Neural crest cell (in vitro differentiated cells): ENCODE measurements at regions not wholly inside any gene's neighbourhood (a gene's known extent, or its start where the extent isn't known, plus 50 kb on each side); places are given as distances from the start of the nearest gene placed in this dataset.
"Not testable (repeated sequence)": the region's sequence is repeated elsewhere in the genome, so short reads cannot be mapped to it uniquely, and the experiment has no call there.

ENCODE experiments used
- DNase-seq: peaks from one replicate; pipeline ENCODE4 v3.0.0; 2021; ENCODE audit warnings: low read depth, mixed read lengths, low spot score
- H3K27ac Mint-ChIP-seq: one replicate; pipeline ENCODE4 v1.8.0; 2021; ENCODE audit warnings: mild to moderate bottlenecking, mixed read lengths; ENCODE audit not compliant: unreplicated experiment
- H3K27me3 Mint-ChIP-seq: 2 replicates; pipeline ENCODE4 v1.8.0; 2021; ENCODE audit warnings: low read depth, mild to moderate bottlenecking, mixed read lengths
- H3K36me3 Mint-ChIP-seq: 2 replicates; pipeline ENCODE4 v1.8.0; 2021; ENCODE audit warnings: low read depth, mild to moderate bottlenecking, mixed read lengths
- H3K4me1 Mint-ChIP-seq: 2 replicates; pipeline ENCODE4 v1.8.0; 2021; ENCODE audit warnings: mixed read lengths
- H3K4me3 Mint-ChIP-seq: one replicate; pipeline ENCODE4 v1.8.0; 2021; ENCODE audit warnings: mild to moderate bottlenecking, mixed read lengths
- H3K9me3 Mint-ChIP-seq: 2 replicates; pipeline ENCODE4 v1.8.0; 2021; ENCODE audit warnings: mixed read lengths
- TF ChIP-seq, protein P1 (sequence below): fragments of 200-600 bp; sonication (generic); conservative IDR thresholded peaks from 2 replicates; pipeline ENCODE4 v1.5.0; 2021; ENCODE audit warnings: antibody characterized with exemption, mild to moderate bottlenecking

DNA sequence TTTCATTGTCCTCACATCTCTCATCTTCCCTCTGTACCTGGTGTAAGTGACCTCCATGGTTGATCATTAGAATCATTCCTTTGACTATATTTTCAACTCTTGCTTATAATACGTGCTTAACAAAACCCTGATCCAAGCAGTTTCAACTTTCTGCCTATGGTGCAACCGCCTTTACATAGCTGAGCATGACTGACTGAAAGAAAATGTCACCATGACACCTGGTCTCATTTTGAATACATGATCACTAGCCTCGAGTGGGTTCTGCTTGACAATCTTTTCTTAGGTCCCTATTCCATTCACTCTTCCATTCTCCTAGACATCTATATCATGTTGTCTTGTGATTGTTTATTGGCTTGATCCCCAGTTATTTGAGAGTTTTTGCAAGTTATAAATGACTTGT is 78.9 kb upstream of the STAM2 start:
- no peaks in the 10 kb centered on the region for H3K36me3 Mint-ChIP-seq
- TF ChIP-seq, protein P1, sequence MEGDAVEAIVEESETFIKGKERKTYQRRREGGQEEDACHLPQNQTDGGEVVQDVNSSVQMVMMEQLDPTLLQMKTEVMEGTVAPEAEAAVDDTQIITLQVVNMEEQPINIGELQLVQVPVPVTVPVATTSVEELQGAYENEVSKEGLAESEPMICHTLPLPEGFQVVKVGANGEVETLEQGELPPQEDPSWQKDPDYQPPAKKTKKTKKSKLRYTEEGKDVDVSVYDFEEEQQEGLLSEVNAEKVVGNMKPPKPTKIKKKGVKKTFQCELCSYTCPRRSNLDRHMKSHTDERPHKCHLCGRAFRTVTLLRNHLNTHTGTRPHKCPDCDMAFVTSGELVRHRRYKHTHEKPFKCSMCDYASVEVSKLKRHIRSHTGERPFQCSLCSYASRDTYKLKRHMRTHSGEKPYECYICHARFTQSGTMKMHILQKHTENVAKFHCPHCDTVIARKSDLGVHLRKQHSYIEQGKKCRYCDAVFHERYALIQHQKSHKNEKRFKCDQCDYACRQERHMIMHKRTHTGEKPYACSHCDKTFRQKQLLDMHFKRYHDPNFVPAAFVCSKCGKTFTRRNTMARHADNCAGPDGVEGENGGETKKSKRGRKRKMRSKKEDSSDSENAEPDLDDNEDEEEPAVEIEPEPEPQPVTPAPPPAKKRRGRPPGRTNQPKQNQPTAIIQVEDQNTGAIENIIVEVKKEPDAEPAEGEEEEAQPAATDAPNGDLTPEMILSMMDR, result no peak
- no peaks in the 10 kb centered on the region for H3K9me3 Mint-ChIP-seq
- no peak for DNase-seq
- no peak overlapping the region for H3K4me3 Mint-ChIP-seq
- no peak overlapping the region for H3K27ac Mint-ChIP-seq
- H3K4me1 Mint-ChIP-seq, result no peaks in the 10 kb centered on the region
- no peaks in the 10 kb centered on the region for H3K27me3 Mint-ChIP-seq

DNA sequence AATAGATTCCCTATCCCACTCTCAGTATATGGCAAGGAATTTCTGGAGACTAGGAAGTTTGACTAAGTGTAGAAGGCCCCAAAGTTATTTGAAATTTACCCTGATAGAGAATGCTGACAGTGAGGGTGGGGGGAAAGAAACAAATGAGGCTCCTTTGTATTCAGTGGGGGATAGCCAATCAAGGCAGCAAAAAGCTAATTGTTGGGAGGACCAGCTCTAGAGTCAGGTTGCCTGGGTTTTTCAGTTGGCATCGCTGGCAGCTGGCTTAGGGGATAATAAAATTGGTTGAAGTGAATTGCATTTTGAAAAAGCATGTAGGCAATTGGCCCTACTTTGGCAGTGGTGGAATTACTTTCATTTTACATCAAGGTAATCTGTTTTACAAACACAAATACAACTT is 79.4 kb upstream of the STAM2 start:
- TF ChIP-seq, protein P1, result no peak
- H3K9me3 Mint-ChIP-seq, result no peaks in the 10 kb centered on the region
- no peaks in the 10 kb centered on the region for H3K36me3 Mint-ChIP-seq
- H3K27me3 Mint-ChIP-seq, result no peaks in the 10 kb centered on the region
- DNase-seq, result no peak
- no peak overlapping the region for H3K4me3 Mint-ChIP-seq
- no peaks in the 10 kb centered on the region for H3K4me1 Mint-ChIP-seq
- no peak overlapping the region for H3K27ac Mint-ChIP-seq

DNA sequence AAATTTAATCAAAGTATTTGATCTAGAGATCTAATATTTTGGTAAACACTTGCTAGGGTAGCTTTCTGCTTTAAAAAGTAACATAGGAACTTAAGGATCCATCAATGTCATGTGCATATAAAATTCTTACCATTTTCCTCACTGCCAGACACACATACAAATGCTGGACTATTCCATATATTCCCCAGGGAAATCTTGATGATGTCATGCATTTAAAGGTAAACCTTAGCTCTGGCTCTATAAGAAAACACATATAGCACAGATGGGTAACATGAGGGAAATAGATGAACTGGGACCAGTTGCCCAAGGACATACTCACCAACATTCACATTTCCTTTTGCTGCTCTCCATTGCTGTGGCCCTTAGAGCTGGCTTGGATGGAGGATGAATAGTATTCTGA is 79.1 kb upstream of the FMNL2 start:
- Mint-ChIP-seq H3K36me3 (no peaks in the 10 kb centered on the region), H3K9me3 (peaks cover under 1% of the 10 kb centered on the region), H3K27ac (no peak overlapping the region), H3K4me1 (no peaks in the 10 kb centered on the region), H3K27me3 (no peaks in the 10 kb centered on the region), H3K4me3 (no peak overlapping the region)
- DNase-seq, result no peak
- TF ChIP-seq, protein P1, result no peak

DNA sequence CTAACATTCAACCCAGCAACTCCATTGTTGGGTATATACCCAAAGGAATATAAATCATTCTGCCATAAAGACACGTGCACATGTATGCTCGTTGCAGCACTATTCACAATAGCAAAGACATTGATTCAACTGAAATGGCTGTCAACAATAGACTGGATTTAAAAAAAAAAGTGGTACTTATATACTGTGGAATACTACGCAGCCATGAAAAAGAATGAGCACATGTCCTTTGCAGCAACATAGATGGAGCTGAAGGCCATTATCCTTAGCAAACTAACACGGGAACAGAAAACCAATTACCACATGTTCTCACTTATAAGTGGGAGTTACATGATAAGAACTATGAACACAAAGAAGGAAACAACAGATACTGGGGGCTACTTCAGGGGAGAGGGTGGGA is 74.0 kb upstream of the FMNL2 start:
- Mint-ChIP-seq H3K9me3 (peaks cover 5% of the 10 kb centered on the region), H3K36me3 (peaks cover 2% of the 10 kb centered on the region), H3K4me1 (no peaks in the 10 kb centered on the region), H3K27me3 (no peaks in the 10 kb centered on the region), H3K4me3 (no peak overlapping the region), H3K27ac (no peak overlapping the region)
- TF ChIP-seq, protein P1, result no peak
- no peak for DNase-seq

DNA sequence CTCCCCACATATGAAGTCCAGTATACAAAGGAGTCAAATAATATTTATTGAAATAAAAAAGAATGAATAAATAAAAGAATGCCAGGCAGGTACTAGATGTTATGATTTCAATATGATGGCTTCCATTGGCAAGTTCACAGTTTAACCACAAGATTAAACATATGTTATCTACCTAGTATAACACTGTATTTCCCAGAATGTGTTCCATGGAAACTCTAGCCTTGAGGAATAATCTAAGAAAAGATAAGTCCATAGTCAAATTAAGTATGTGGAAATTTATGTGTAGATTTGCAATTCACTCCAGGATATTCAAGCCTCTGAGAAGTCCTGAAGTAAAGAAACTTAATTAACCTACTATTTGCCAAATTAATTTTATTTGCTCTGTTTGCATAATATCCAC is 71.1 kb upstream of the FMNL2 start:
- no peak overlapping the region for H3K27ac Mint-ChIP-seq
- no peak for DNase-seq
- H3K9me3 Mint-ChIP-seq, result peaks cover 9% of the 10 kb centered on the region
- peaks cover 6% of the 10 kb centered on the region for H3K36me3 Mint-ChIP-seq
- TF ChIP-seq, protein P1, result no peak
- H3K4me3 Mint-ChIP-seq, result no peak overlapping the region
- no peaks in the 10 kb centered on the region for H3K4me1 Mint-ChIP-seq
- no peaks in the 10 kb centered on the region for H3K27me3 Mint-ChIP-seq

DNA sequence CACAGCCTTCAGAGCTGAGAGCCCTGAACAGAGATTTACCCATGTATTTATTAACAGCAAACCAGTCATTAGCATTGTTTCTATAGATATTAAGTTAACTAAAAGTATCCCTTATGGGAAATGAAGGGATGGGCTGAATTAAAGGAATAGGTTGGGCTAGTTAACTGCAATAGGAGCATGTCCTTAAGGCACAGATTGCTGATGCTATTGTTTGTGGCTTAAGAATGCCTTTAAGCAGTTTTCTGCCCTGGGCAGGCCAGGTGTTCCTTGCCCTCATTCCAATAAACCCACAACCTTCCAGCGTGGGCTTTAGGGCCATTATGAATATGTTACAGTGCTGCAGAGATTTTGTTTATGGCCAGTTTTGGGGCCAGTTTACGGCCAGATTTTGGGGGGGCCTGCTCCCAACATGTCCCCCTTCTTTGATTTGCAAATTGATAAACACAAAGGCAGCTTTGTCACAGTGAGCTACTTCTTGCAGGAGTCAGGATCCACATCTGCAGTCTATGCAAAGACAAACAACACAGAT is 61.2 kb upstream of the FMNL2 start:
- H3K27ac Mint-ChIP-seq, H3K4me3 Mint-ChIP-seq, H3K36me3 Mint-ChIP-seq, DNase-seq, H3K4me1 Mint-ChIP-seq, H3K27me3 Mint-ChIP-seq: not testable (repeated sequence)
- H3K9me3 Mint-ChIP-seq, result peaks cover 19% of the 10 kb centered on the region

DNA sequence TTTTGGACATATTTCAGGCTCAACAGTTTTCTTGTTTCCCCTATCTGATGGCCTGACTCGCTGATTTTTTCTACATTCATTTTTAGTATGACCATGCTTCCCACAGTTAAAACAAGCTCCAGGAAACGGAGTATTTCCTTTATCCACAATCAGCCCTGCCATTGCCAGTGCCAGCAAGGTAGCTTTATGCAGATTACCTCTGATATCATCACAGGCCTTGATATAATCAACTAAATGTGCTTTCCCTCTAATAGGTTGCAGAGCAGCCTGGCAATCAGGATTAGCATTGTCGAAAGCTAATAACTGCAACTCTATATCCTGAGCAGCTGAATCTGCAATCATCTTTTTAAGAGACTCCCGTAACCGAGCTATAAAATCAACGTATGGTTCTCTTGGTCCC is 57.1 kb upstream of the FMNL2 start:
- H3K27ac Mint-ChIP-seq, DNase-seq, H3K4me3 Mint-ChIP-seq, H3K4me1 Mint-ChIP-seq, H3K27me3 Mint-ChIP-seq, H3K36me3 Mint-ChIP-seq: not testable (repeated sequence)
- peaks cover 18% of the 10 kb centered on the region for H3K9me3 Mint-ChIP-seq
